H1 (cell line): ENCODE measurements at regions not wholly inside any gene's neighbourhood (a gene's known extent, or its start where the extent isn't known, plus 50 kb on each side); places are given as distances from the start of the nearest gene placed in this dataset.

ENCODE experiments used
- CTCF ChIA-PET: fragments of 300-600 bp; sonication (Branson Sonifier 250); formaldehyde crosslinking; loops from one replicate; lab custom pipeline; 2021; ENCODE audit not compliant: partially characterized antibody; lab: Charles Lee
- POLR2A ChIA-PET: fragments of 300-600 bp; sonication (Branson Sonifier 250); formaldehyde crosslinking; loops from one replicate; lab custom pipeline; 2021; ENCODE audit warnings: inconsistent platforms; ENCODE audit not compliant: partially characterized antibody; lab: Charles Lee
- DNase-seq, 2 experiments: peaks; one replicate each; pipeline versions ENCODE4 v3.0.0 to v3.0.0-alpha.2; 2010 to 2022; ENCODE audit warnings: low spot score in 2 of 2, low read depth in 1 of 2, mixed read lengths in 1 of 2
- FAIRE-seq: peaks from 2 replicates; lab custom pipeline; 2011; peaks lifted over from hg19 to GRCh38; lab: Jason Lieb, UNC
- H2AFZ ChIP-seq: 2 replicates; pipeline ENCODE4 v1.8.1; 2012; ENCODE audit warnings: low read length, inconsistent platforms
- H2AK5ac ChIP-seq: 2 replicates; pipeline ENCODE4 v1.6.1; 2013; ENCODE audit warnings: low read depth, low read length
- H2BK120ac ChIP-seq: replicated peaks from 2 replicates; pipeline ENCODE3; 2013; ENCODE audit warnings: low read depth, low read length, inconsistent platforms
- H2BK12ac ChIP-seq: 2 replicates; pipeline ENCODE4 v1.6.1; 2013; ENCODE audit warnings: low read depth, low read length
- H2BK15ac ChIP-seq: 2 replicates; pipeline ENCODE4 v1.6.1; 2013; ENCODE audit warnings: low read length
- H2BK20ac ChIP-seq: 2 replicates; pipeline ENCODE4 v1.6.1; 2013; ENCODE audit warnings: low read length
- H2BK5ac ChIP-seq: 2 replicates; pipeline ENCODE4 v1.6.1; 2013; ENCODE audit warnings: low read depth, low read length
- H3K14ac ChIP-seq: 2 replicates; pipeline ENCODE4 v1.6.1; 2013; ENCODE audit warnings: inconsistent platforms; ENCODE audit not compliant: insufficient read length
- H3K18ac ChIP-seq: 2 replicates; pipeline ENCODE4 v1.6.1; 2013; ENCODE audit warnings: low read length; ENCODE audit errors: extremely low read depth
- H3K23ac ChIP-seq: 2 replicates; pipeline ENCODE4 v1.6.1; 2013; ENCODE audit warnings: inconsistent platforms; ENCODE audit not compliant: insufficient read length
- H3K23me2 ChIP-seq: 2 replicates; pipeline ENCODE4 v1.6.1; 2013; ENCODE audit warnings: low read depth, low read length
- H3K27ac ChIP-seq: 2 replicates; pipeline ENCODE4 v1.6.1; 2011; ENCODE audit warnings: low read depth, low read length, inconsistent platforms
- H3K27me3 ChIP-seq, 4 experiments: replicated peaks in 1 of 4; 1 replicate in 1 of 4; 2 replicates in 3 of 4; pipeline versions ENCODE4 v1.6.1 to v1.8.1; 2011 to 2013; ENCODE audit warnings: low read length in 3 of 4, mild to moderate bottlenecking in 3 of 4, inconsistent platforms in 2 of 4, mixed read lengths in 2 of 4, moderate library complexity in 1 of 4; ENCODE audit not compliant: control insufficient read depth in 3 of 4, insufficient read depth in 3 of 4; ENCODE audit errors: extremely low read depth in 1 of 4
- H3K36me3 ChIP-seq, 4 experiments: 2 replicates each; pipeline versions ENCODE4 v1.6.1 to v1.8.1; 2011 to 2013; ENCODE audit warnings: mild to moderate bottlenecking in 4 of 4, low read length in 3 of 4, moderate library complexity in 2 of 4, control low read depth in 1 of 4, inconsistent platforms in 1 of 4; ENCODE audit not compliant: insufficient read depth in 4 of 4, control insufficient read depth in 2 of 4
- H3K4ac ChIP-seq: replicated peaks from 2 replicates; pipeline ENCODE3; 2013; ENCODE audit warnings: low read length, low read depth, mixed read lengths, inconsistent platforms; ENCODE audit not compliant: insufficient read length
- H3K4me1 ChIP-seq, 4 experiments: replicated peaks in 1 of 4; 1 replicate in 1 of 4; 2 replicates in 3 of 4; pipeline versions ENCODE4 v1.6.1 to v1.8.1; 2011 to 2013; ENCODE audit warnings: low read length in 3 of 4, inconsistent platforms in 2 of 4, mixed read lengths in 1 of 4; ENCODE audit not compliant: insufficient read depth in 4 of 4, control insufficient read depth in 3 of 4
- H3K4me2 ChIP-seq, 2 experiments: 2 replicates each; pipeline versions ENCODE4 v1.6.1 to v1.8.1; 2011 to 2013; ENCODE audit warnings: low read depth in 2 of 2, low read length in 2 of 2, control low read depth in 1 of 2, inconsistent platforms in 1 of 2, mild to moderate bottlenecking in 1 of 2; ENCODE audit not compliant: insufficient read depth in 1 of 2
- H3K4me3 ChIP-seq, 4 experiments: fragments of 200-600, 300-600 bp in 1 of 4; sonication (generic), shearing (Covaris generic), sonication (Bioruptor Twin) in 1 of 4; 2 replicates each; pipeline versions ENCODE4 v1.5.1 to v1.8.1; 2011 to 2016; ENCODE audit warnings: low read length in 4 of 4, low read depth in 3 of 4, control low read depth in 2 of 4, inconsistent platforms in 2 of 4, mild to moderate bottlenecking in 2 of 4, mixed read lengths in 1 of 4, moderate library complexity in 1 of 4; ENCODE audit not compliant: insufficient read depth in 2 of 4; ENCODE audit errors: extremely low read depth in 1 of 4
- H3K56ac ChIP-seq: replicated peaks from 2 replicates; pipeline ENCODE3; 2013; ENCODE audit warnings: low read depth, mild to moderate bottlenecking, mixed read lengths, low read length, inconsistent platforms; ENCODE audit not compliant: insufficient read length
- H3K79me1 ChIP-seq: 2 replicates; pipeline ENCODE4 v1.6.1; 2013; ENCODE audit warnings: low read depth, low read length, control low read depth
- H3K79me2 ChIP-seq, 2 experiments: 2 replicates each; pipeline versions ENCODE4 v1.6.1 to v1.8.1; 2012 to 2013; ENCODE audit warnings: low read length in 2 of 2, mild to moderate bottlenecking in 2 of 2, inconsistent platforms in 1 of 2; ENCODE audit not compliant: insufficient read depth in 2 of 2, control insufficient read depth in 1 of 2
- H3K9ac ChIP-seq, 4 experiments: replicated peaks in 1 of 4; 1 replicate in 1 of 4; 2 replicates in 3 of 4; pipeline versions ENCODE4 v1.6.1 to v1.8.1; 2011 to 2013; ENCODE audit warnings: low read depth in 3 of 4, low read length in 3 of 4, control low read depth in 2 of 4, mild to moderate bottlenecking in 2 of 4, moderate library complexity in 2 of 4, inconsistent platforms in 1 of 4; ENCODE audit errors: extremely low read depth in 1 of 4
- H3K9me3 ChIP-seq, 2 experiments: 2 replicates each; pipeline versions ENCODE4 v1.6.1 to v1.8.1; 2012 to 2013; ENCODE audit warnings: mild to moderate bottlenecking in 2 of 2, moderate library complexity in 2 of 2, control low read depth in 1 of 2, inconsistent platforms in 1 of 2, low read depth in 1 of 2, low read length in 1 of 2, mixed read lengths in 1 of 2; ENCODE audit not compliant: insufficient read depth in 2 of 2
- H4K20me1 ChIP-seq, 2 experiments: replicated peaks in 1 of 2; 2 replicates each; pipeline versions ENCODE3 to v1.8.1; 2011 to 2013; ENCODE audit warnings: inconsistent platforms in 2 of 2, low read length in 2 of 2, mild to moderate bottlenecking in 1 of 2; ENCODE audit not compliant: insufficient read depth in 2 of 2, control insufficient read depth in 1 of 2
- H4K5ac ChIP-seq: 2 replicates; pipeline ENCODE4 v1.6.1; 2013; ENCODE audit warnings: low read length, low read depth, mixed read lengths, inconsistent platforms; ENCODE audit not compliant: insufficient read length
- H4K8ac ChIP-seq: 2 replicates; pipeline ENCODE4 v1.8.0; 2013; ENCODE audit warnings: mild to moderate bottlenecking, moderate library complexity, low read length, inconsistent platforms; ENCODE audit not compliant: insufficient read depth; ENCODE audit errors: extremely low read depth
- H4K91ac ChIP-seq: replicated peaks from 2 replicates; pipeline ENCODE3; 2013; ENCODE audit warnings: low read length, mixed read lengths, inconsistent platforms; ENCODE audit not compliant: insufficient read length
- EP300 ChIP-seq, 2 experiments: IDR thresholded peaks; 1 replicate in 1 of 2; 2 replicates in 1 of 2; pipeline ENCODE4 v1.6.1; 2011 to 2012; ENCODE audit warnings: low read depth in 2 of 2, low read length in 2 of 2, mild to moderate bottlenecking in 2 of 2, borderline replicate concordance in 1 of 2, inconsistent platforms in 1 of 2, moderate library complexity in 1 of 2
- SRF ChIP-seq: IDR thresholded peaks from 2 replicates; pipeline ENCODE4 v1.6.1; 2011; ENCODE audit warnings: mild to moderate bottlenecking, low read depth, low read length, moderate library complexity
- WGBS, 2 experiments: shearing (Covaris generic) in 1 of 2; methylation state at CpG; one replicate each; pipeline versions ENCODE4 v1.1.6 to v1.1.7; 2013 to 2015; ENCODE audit warnings: low lambda C conversion rate in 2 of 2, mixed read lengths in 2 of 2, inconsistent platforms in 1 of 2, low coverage in 1 of 2, missing lambda C conversion rate in 1 of 2; ENCODE audit not compliant: insufficient replicate concordance in 2 of 2, insufficient coverage in 1 of 2, insufficient read length in 1 of 2; ENCODE audit errors: extremely low coverage in 1 of 2, missing lambda C conversion rate in 1 of 2; 5-methylcytosine and 5-hydroxymethylcytosine counted together

- no peak overlapping the region for H4K8ac ChIP-seq
- H3K9me3 ChIP-seq, result no peaks in the 10 kb centered on the region
- no peak overlapping the region for H2BK5ac ChIP-seq
- H4K91ac ChIP-seq, result no peak overlapping the region
- ChIA-PET CTCF (interaction anchor here (0.7 to 2.0 kb wide), 2 partner anchors 10 to 1181 kb away, joined by 3 to 7 read pairs; no protein-coding TSS in a partner anchor), POLR2A (interaction anchor here (0.6 kb wide), 1 partner anchor 187 kb away, joined by 4 read pairs; no protein-coding TSS in a partner anchor)
- no peak overlapping the region for H3K23ac ChIP-seq
- H2BK12ac ChIP-seq, result no peak overlapping the region
- no peaks in the 10 kb centered on the region for H3K23me2 ChIP-seq
- no peak overlapping the region for H2BK120ac ChIP-seq
- no peak overlapping the region for H3K27ac ChIP-seq
- no peak for DNase-seq
- no peak overlapping the region for H3K9ac ChIP-seq
- FAIRE-seq, result no peak
- H3K4me1 ChIP-seq, result no peaks in the 10 kb centered on the region
- no peak overlapping the region for H3K18ac ChIP-seq
- no peaks in the 10 kb centered on the region for H3K36me3 ChIP-seq
- no peak overlapping the region for H2AFZ ChIP-seq
- H3K79me1 ChIP-seq, result no peaks in the 10 kb centered on the region
- H3K27me3 ChIP-seq, result no peaks in the 10 kb centered on the region
- no peak overlapping the region for H3K4me2 ChIP-seq
- no peak overlapping the region for H2BK20ac ChIP-seq
- no peak overlapping the region for H4K5ac ChIP-seq
- no peak overlapping the region for H3K4ac ChIP-seq
- H4K20me1 ChIP-seq, result no peaks in the 10 kb centered on the region
- H3K4me3 ChIP-seq, result no peak overlapping the region
- no peak overlapping the region for H2AK5ac ChIP-seq
- H3K14ac ChIP-seq, result no peak overlapping the region
- no peak overlapping the region for H3K56ac ChIP-seq
- no peaks in the 10 kb centered on the region for H3K79me2 ChIP-seq
- H2BK15ac ChIP-seq, result no peak overlapping the region
- WGBS, 2 experiments, result 95% methylated on average over 1 of the region's 1 CpG; no CpG with 5 or more reads in 1 of the 2 experiments
- TF ChIP-seq EP300 (IDR thresholded peaks at IDR 0.05; ENCODE audit: borderline replicate concordance in 1 of 2, low read depth in 2 of 2, low read length in 2 of 2) (no peak), SRF (0 out of 2 replicates have a peak, but pooled peaks have one; percentile 22)
Observed at GRCh38 chr9:73906671-73907070, 590.5 kb upstream of the RORB start.
